HG03439 (cell line): ENCODE measurements at regions not wholly inside any gene's neighbourhood (a gene's known extent, or its start where the extent isn't known, plus 50 kb on each side); places are given as distances from the start of the nearest gene placed in this dataset.

Experiments
- ATAC-seq: cut with Tn5 transposase; IDR thresholded peaks from one replicate; pipeline ENCODE4 v1.9.1; 2021; ENCODE audit warnings: mild to moderate bottlenecking, moderate library complexity; ENCODE audit not compliant: unreplicated experiment

GRCh38 chr6:166733900-166734299 lies 106.8 kb upstream of the RPS6KA2 start:
- no peak for ATAC-seq

GRCh38 chr6:166729658-166730057 lies 102.6 kb upstream of the RPS6KA2 start:
- ATAC-seq = no peak

- no peak for ATAC-seq
These were observed 102.0 kb upstream of the RPS6KA2 start for GRCh38 chr6:166728884-166729530.

- no peak for ATAC-seq
These were observed 99.2 kb upstream of the RPS6KA2 start for GRCh38 chr6:166726201-166726600.

GRCh38 chr6:166725571-166725970 lies 98.5 kb upstream of the RPS6KA2 start:
- ATAC-seq = no peak

GRCh38 chr6:166724576-166724975 lies 97.5 kb upstream of the RPS6KA2 start:
- no peak for ATAC-seq

- no peak for ATAC-seq
These were observed 95.7 kb upstream of the RPS6KA2 start for GRCh38 chr6:166722785-166723184.

- no peak for ATAC-seq
These were observed 94.5 kb upstream of the RPS6KA2 start for GRCh38 chr6:166721576-166721975.

- ATAC-seq = no peak
These were observed 93.8 kb upstream of the RPS6KA2 start for GRCh38 chr6:166720856-166721255.

- ATAC-seq = no peak
These were observed 92.0 kb upstream of the RPS6KA2 start for GRCh38 chr6:166719019-166719418.

GRCh38 chr6:166718516-166718915 lies 91.5 kb upstream of the RPS6KA2 start:
- no peak for ATAC-seq

GRCh38 chr6:166716910-166717617 lies 90.0 kb upstream of the RPS6KA2 start:
- ATAC-seq = no peak

GRCh38 chr6:166715992-166716391 lies 88.9 kb upstream of the RPS6KA2 start:
- no peak for ATAC-seq

- no peak for ATAC-seq
These were observed 88.0 kb upstream of the RPS6KA2 start for GRCh38 chr6:166715065-166715464.

GRCh38 chr6:166714581-166714980 lies 87.5 kb upstream of the RPS6KA2 start:
- no peak for ATAC-seq

- ATAC-seq = no peak
These were observed 87.1 kb upstream of the RPS6KA2 start for GRCh38 chr6:166714187-166714510.

GRCh38 chr6:166713434-166714186 lies 86.6 kb upstream of the RPS6KA2 start:
- ATAC-seq = no peak

- no peak for ATAC-seq
These were observed 85.5 kb upstream of the RPS6KA2 start for GRCh38 chr6:166712286-166713228.

- no peak for ATAC-seq
These were observed 83.0 kb upstream of the RPS6KA2 start for GRCh38 chr6:166710084-166710483.

GRCh38 chr6:166708460-166708859 lies 81.4 kb upstream of the RPS6KA2 start:
- ATAC-seq = no peak

GRCh38 chr6:166707045-166707444 lies 80.0 kb upstream of the RPS6KA2 start:
- ATAC-seq = no peak
